ENCODE measurements at regions not wholly inside any gene's neighbourhood (a gene's known extent, or its start where the extent isn't known, plus 50 kb on each side); places are given as distances from the start of the nearest gene placed in this dataset.

DNA sequence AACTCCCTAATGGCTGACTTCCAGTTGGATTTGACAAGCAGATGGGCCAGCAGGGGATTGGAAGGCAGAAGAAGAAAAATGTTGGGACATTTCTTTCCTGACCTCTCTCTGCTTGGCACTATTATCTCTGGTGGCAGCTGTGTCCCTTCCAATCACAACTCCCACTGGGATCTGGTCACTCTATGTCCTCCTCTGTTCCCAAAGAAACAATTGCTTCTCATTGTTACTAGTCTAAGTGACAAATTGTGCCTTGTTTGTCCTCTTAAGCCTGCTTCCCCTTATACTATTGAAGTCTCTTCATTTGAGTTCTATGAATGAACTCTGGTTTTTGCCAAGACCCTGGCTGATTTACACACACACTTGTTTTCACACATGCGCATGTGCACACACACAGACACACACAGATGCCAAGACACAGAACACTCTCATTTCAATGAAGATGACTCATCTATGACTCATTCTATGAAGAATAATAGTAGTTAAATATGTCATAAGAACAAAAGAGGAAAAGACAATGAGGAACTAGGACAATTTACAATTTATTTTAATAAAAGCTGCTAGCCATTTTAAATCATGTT lies 83.0 kb upstream of the FAR2 start:
- TF ChIP-seq, protein P1, sequence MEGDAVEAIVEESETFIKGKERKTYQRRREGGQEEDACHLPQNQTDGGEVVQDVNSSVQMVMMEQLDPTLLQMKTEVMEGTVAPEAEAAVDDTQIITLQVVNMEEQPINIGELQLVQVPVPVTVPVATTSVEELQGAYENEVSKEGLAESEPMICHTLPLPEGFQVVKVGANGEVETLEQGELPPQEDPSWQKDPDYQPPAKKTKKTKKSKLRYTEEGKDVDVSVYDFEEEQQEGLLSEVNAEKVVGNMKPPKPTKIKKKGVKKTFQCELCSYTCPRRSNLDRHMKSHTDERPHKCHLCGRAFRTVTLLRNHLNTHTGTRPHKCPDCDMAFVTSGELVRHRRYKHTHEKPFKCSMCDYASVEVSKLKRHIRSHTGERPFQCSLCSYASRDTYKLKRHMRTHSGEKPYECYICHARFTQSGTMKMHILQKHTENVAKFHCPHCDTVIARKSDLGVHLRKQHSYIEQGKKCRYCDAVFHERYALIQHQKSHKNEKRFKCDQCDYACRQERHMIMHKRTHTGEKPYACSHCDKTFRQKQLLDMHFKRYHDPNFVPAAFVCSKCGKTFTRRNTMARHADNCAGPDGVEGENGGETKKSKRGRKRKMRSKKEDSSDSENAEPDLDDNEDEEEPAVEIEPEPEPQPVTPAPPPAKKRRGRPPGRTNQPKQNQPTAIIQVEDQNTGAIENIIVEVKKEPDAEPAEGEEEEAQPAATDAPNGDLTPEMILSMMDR (IDR thresholded peaks at IDR 0.05), result no peak

- TF ChIP-seq, protein P1 (IDR thresholded peaks at IDR 0.05), result no peak
Observed at GRCh38 chr12:29067430-29067829, 81.6 kb upstream of the FAR2 start.

GRCh38 chr12:29070309-29070708 lies 78.8 kb upstream of the FAR2 start:
- TF ChIP-seq, protein P1 (IDR thresholded peaks at IDR 0.05), result no peak

DNA sequence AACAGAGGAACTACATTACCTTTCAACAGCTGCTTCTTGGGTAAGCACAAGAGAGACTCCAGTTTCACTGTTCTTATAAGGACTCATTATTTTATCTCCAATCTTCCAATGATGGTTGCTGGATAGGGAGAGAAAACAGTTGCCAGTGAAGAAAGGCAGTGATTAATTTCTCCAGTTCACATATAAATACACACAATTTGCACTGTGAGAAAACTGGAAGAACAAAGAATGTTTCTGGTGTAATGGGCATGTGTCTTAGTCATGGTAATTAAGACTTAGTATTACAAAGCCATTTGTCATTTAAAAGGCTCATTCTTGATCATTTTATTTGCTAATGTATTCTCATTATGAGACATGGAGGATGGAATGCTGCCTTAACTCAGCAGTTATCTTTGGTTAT lies 78.0 kb upstream of the FAR2 start:
- TF ChIP-seq, protein P1 (IDR thresholded peaks at IDR 0.05), result no peak

GRCh38 chr12:29072631-29073030 lies 76.4 kb upstream of the FAR2 start:
- TF ChIP-seq, protein P1 (IDR thresholded peaks at IDR 0.05), result no peak

GRCh38 chr12:29073631-29074239 lies 75.3 kb upstream of the FAR2 start:
- TF ChIP-seq, protein P1 (IDR thresholded peaks at IDR 0.05), result peak; percentile 62

DNA sequence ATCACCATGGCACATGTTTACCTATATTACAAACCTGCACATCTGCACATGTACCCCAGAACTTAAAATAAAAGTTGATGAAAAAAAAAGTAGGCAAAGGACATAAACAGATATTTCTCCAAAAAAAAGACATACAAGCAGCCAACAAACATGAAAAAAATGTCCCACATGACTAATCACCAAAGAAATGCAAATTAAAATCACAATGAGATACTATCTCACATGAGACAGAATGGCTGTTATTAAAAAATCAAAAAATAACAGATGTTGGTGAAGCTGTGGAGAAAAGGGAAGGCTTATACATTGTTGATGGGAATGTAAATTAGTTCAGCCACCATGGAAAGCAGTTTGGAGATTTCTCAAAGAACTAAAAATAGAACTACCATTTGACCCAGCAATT lies 68.0 kb upstream of the FAR2 start:
- TF ChIP-seq, protein P1 (IDR thresholded peaks at IDR 0.05), result no peak

DNA sequence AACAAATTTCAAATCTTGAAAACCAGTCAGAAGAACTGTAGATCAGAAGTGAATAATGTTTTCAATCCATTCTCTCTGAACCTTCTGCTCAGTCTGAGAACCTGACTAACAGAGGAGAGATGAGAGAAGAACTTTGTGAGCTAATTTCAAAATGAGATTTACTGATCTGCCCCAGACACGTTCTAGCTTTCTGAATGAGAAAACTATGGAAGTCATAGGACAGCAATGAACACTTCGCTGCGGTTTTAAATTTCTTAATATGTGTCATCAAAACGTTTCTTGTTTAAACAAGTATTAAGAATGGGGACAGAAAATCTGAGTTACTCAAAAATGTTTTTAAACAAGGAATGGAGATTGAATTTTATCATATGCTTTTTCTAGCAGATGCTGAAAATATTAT lies 66.6 kb upstream of the FAR2 start:
- TF ChIP-seq, protein P1 (IDR thresholded peaks at IDR 0.05), result no peak

Data from LNCAP (cell line).